Activated CD8-positive, alpha-beta memory T cell treated with anti-CD3 and anti-CD28 coated beads for 24 hours (primary cell): ENCODE measurements at regions not wholly inside any gene's neighbourhood (a gene's known extent, or its start where the extent isn't known, plus 50 kb on each side); places are given as distances from the start of the nearest gene placed in this dataset.

Source experiments
- DNase-seq: peaks from one replicate; pipeline ENCODE4 v3.0.0-alpha.2; 2020

GRCh38 chr2:237150186-237150585 is 64.5 kb downstream of the COPS8 start:
- no peak for DNase-seq

GRCh38 chr2:237150831-237151375 is 65.2 kb downstream of the COPS8 start:
- no peak for DNase-seq

DNA sequence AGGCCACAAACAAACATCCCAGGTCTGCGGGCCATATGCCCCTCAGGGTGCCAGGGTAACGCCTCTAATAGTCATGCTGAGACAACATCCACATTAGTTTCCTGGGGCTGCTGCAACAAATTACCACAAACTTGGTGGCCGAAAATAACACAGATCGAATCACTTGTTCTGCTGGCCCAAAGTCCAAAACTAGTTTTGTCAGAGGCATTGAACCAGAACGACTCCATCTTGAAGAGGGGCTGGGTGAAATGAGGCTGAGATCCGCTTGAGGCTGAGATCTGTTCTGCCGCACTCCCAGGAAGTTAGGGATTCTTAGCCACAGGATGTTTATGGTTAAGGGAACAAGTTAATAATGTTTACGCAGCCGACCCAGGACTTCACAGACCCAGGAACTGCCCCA is 66.7 kb downstream of the COPS8 start:
- DNase-seq = no peak

- DNase-seq = no peak
Observed at GRCh38 chr2:237153181-237153580, 67.5 kb downstream of the COPS8 start.

DNA sequence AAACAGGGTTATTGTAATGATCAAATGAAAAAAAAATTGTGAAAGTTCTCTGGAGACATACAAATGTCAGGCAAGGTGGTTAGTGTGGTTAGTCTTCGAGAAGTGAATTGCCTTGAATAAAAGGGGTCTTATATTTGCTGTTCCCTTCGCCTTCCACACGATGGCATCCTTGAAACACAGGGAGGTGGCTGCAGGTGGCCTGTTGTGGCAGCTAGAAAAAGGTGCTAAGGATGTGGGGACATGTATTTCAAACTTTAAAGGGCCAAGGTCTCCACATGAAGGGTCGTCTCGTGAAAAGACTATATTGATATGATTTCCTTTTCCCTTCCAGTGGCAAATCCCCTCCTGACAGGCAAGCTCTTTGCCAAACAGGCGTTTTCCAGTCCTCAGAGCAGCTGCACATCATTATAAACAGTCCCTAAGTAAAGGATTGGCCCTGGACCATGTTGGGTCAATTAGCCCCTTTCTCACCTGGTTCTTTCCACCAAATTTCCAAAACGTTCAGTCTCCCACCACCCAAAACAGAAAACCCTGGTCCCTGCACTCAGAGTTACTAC is 68.5 kb downstream of the COPS8 start:
- DNase-seq = peak; percentile 78

DNA sequence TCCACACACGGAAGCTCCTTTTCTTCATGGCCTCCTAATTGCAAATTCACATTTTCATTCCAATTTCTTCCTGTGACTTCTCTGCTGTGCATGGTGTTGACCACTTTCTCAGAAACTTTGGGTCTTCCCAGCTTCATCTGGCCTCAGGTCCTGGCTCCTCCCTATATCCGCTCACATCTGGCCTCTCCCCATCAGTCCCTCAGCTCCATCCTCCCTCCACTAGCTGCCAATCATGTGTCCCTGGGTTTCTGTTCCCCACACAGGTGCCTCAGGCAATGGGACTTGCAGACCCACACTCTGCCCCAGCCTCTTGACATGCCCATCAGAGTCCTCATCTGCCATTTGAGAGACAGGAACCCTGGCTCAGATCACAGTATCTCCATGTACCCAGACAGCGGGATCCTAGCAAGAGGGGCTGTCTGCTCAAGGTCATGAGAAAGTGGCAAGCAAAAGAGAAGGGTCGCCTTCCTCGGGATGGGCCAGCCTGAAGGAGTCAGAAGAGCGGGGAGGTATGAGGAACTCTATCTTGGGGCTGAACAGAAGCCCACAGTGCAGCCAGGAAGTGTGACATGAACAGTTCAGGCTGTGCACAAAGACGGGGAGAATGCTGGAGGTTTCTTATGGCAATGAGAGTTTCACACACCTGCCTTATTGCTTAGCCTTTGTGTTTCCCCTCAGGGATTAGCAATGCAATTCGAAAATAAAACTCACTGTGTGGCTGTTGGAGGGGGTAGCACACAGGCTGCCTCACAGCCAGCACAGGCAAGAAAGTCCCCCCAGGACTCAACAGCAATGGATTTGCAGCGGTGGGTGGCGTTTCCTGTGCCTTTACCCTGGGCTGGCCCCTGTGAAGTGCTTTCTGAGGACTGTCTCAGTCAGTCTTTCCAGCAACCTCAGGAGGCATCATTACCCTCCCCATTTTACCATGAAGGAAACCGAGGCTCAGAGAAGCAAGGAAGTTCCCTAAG is 69.5 kb downstream of the COPS8 start:
- DNase-seq = peak; percentile 77

- DNase-seq = peak; percentile 81
Observed at GRCh38 chr2:237156031-237156856, 70.6 kb downstream of the COPS8 start.

- no peak for DNase-seq
Observed at GRCh38 chr2:237156857-237157779, 71.4 kb downstream of the COPS8 start.

DNA sequence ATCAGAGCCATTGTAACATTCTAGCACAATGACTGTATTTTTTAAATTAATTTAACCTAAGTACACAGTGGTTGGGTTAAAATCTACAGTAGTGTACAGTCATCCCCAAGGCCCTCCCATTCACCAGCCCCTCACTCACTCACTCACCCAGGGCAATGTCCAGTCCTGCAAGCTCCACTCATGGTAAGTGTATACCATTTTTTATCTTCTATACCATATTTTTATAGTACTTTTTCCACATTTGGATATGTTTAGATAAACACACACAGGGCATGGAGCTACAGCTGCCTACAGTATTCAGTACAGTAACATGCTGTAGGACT is 72.1 kb downstream of the COPS8 start:
- DNase-seq = no peak

GRCh38 chr2:237158194-237158593 is 72.5 kb downstream of the COPS8 start:
- DNase-seq = no peak

DNA sequence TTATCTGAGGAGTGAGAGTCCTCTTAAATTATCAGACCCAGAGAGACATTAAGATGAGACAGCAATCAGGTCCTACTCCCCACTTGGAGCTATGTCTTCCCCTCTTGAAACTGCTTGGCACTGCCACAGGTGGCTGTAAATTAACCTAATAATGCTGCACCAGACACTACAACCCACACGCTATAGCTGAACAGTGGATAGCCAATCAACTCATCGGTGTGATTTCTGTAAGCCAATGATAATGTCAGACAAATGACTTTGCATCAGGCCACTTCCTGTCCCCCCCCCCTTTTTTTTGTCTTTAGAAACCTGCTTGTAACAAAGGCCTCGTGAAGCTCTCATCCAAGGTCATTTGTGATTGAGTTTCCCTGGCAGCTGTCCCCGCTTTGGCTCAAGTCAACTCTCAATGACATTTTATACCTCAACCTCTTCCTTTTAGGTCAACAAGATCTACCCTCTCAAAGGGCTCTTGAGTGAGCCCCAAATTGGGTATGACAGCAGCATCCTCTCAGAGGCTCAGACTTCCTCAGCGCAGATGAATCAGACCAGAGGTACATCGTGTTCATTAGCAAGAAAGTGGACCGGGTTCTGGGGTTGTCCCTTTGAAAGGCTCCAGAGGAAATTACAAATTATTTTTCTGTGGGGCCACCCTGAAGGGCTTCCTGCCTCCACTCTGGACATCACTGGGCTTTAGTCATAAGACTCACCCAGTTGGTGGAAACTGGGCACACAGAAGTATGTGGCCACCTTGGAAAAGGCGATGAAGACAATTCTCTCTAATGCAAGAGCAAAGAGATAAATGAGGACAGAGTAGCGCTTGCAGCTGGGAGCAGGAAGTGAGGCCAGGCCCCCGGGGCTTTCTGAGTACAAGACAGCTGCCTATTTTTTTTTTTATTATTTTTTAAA is 73.6 kb downstream of the COPS8 start:
- DNase-seq = no peak

DNA sequence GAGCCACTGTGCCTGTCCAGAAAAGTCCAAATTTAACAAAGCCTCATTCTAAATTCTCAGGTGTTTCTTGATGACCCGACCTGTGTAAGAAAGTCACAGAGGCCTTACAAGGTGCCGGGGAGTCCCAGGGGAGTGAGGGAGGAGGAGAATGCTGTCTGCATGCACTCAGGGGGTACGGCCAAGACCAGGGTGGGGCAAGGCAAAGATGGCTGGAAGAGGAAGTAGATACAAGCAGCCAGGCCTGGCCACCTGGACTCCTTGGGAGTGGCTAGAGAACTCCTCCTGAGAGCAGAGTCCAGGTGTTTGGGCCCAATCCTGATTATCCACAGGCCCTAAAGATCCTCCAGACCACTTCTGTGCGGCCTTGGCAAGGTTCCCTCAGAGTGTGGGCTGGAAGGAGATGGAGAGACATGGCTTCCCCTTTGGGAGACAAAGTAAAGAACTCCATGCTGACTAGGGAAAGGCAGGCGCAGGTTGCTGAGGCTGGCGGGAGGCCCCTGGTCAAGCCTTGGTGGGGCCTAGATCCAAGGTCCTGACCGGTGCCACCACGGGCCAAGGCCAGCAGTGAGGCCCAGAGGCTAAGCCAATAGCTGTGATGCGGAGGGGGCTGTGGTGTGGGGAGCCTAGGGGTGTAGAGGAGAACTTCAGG is 74.7 kb downstream of the COPS8 start:
- DNase-seq = no peak

DNA sequence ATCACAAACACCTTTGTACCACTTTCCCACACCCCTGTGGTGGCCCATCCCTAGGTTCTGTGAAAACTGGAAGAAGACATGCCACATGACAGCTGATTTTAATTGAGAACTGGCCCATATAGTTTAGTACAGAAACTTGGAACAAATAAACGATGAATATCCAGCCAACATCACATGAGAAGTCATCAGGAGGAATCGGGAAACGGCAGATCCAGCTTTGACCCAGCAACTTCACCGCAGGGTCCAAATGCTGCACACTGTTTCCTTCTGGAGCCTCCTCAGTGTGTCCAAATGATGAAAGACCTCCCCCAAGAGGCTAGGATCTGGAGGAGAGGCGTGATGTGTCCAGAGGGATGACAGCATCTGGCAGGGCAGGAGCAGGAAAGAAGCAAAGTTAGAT is 75.5 kb downstream of the COPS8 start:
- DNase-seq = no peak

- DNase-seq = no peak
Observed at GRCh38 chr2:237162959-237163358, 77.3 kb downstream of the COPS8 start.

DNA sequence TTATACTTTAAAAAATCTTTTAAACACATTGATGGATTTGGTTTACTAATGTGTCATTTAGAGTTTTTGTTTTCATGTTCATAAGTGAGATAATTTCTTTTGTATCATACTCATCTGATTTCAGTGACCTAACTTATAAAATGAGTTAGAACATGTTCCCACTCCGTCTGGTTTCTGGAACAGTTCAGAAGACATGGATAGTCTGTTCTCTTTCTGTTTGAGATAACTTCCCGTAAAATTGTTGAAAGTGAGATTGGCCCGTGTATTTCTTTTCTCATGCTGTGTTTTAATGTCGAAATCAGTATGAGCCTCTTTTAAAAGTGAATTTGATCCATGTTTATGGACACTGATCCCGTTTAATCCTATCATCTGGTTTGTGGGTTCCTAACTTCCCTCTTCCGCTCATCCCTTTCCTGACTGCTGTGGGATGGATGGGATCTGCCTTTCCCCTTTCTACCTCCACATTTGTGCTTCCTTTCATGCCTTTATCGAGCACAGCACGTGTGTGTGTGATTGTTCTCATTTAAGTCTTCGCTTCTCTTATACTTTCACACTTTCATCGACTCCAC is 78.9 kb downstream of the COPS8 start:
- DNase-seq = no peak

DNA sequence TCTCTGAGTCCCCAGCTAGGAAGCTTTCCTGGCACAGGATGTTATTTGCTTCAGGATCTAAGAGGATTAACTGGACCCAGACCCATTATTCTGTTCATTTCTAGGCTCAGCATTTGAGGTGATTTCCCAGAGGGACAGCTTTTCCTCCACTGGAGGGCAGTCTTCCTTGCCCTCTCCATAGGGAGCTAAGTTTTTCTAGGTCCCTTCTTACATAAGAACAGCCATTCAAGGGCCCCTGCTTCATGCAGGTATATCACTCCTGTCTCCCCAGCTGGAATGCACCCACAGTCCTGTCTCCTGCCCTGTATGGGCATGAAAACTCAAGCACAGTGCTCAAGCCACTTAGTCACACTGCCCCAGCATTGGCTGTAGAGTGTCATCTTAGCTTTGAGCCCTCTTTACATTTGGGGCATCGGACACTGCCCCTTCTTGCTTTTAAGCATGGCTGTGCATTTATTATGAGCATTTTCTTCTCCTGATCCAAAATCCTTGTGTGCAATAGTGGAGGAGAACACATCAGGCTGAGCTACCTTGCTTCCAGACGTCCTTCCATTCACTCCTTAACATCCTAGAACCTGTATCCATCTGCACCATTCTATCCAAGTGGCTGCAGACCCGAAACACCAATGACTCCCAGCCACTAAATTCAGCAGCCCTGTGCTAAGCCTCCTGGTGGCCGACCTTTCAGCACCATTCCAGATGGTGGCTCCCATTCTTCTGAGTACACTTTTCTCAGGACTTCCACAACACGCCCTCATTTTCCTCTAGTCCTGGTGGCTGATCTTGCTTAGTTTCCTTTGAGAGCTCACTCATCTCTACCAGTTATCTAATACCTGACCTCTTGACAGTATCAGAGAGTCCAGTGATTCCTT is 80.0 kb downstream of the COPS8 start:
- no peak for DNase-seq

- DNase-seq = no peak
Observed at GRCh38 chr2:237167038-237167437, 81.3 kb downstream of the COPS8 start.

GRCh38 chr2:237167934-237168333 is 82.2 kb downstream of the COPS8 start:
- DNase-seq = no peak

- no peak for DNase-seq
Observed at GRCh38 chr2:237170020-237170419, 84.3 kb downstream of the COPS8 start.
